HG02943 (cell line): ENCODE measurements at regions not wholly inside any gene's neighbourhood (a gene's known extent, or its start where the extent isn't known, plus 50 kb on each side); places are given as distances from the start of the nearest gene placed in this dataset.

Experiments
- ATAC-seq: cut with Tn5 transposase; IDR thresholded peaks from one replicate; pipeline ENCODE4 v1.9.1; 2021; ENCODE audit warnings: mild to moderate bottlenecking, low read depth, moderate library complexity; ENCODE audit not compliant: unreplicated experiment

- ATAC-seq: no peak
Measured at GRCh38 chr16:59252317-59252716, 518.2 kb upstream of the GOT2 start.

DNA sequence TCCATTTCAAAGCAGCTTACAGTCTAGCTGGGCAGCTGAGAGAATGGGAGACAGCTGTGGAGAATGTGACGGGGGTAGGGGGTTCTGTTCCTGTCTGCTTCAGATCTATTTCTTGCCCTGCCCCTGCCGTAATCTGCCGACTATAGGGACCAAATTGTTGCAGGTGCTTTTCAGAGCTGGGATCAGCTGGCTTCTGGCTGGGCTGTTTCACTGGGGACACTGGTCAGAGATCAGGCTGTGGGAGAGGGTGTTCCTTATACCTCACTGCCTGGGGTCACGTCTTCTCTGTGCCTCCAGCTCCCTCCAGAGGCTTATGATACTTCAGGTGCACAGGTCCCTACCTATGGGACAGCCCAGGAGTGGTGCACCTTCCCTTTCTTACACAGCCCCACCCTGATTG lies 514.9 kb upstream of the GOT2 start:
- no peak for ATAC-seq

GRCh38 chr16:59242556-59242955 lies 508.4 kb upstream of the GOT2 start:
- ATAC-seq: no peak

GRCh38 chr16:59238246-59238645 lies 504.1 kb upstream of the GOT2 start:
- ATAC-seq: no peak

DNA sequence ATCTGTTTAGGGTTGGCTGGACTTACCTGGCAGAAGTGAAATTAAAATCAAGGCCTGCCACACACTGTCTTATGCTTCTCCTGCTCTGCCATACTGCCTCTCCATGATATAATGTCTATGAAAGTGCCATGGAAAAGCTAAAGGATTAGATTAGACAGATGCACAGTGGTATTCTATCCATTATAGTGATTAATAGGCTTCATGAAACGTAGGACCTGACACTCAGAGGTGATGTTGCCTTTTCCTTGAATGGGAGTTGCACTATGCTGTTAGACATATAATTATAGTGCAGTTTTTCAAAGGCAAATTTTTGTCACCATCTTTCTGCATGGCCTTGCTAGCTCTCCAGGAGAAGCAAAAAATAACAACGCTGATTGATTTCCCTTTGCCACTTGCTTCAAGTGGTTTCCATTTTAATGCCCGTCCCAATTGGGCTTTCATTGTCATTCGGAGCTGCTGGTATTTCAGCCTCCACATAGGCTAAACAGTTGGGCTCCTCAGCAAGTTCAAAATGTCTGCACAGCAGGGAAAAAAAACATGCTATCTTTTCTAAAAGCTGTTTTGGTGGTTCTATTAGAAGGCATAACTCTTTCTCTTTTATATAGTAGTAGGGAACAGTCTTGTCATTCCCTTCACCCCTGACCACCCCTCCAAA lies 502.8 kb upstream of the GOT2 start:
- ATAC-seq: no peak

DNA sequence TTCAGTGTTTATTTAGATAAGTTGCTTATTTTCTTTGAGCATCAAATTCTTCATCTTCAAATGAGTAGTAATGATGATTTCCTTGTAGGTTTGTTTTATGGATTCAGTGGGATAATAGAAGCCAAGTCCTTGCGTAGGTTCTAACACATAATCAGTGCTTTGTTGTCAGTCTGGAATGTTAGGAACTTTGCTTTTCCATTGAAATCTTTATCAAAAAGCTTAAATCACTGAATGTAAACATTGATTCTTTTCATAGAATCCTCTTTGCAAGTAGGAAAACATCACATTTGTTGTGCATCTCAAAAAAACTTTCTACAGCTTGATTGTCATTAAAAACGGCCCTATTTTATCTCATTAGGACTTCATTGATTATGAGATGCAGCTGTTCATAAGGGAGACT lies 490.3 kb upstream of the GOT2 start:
- no peak for ATAC-seq

DNA sequence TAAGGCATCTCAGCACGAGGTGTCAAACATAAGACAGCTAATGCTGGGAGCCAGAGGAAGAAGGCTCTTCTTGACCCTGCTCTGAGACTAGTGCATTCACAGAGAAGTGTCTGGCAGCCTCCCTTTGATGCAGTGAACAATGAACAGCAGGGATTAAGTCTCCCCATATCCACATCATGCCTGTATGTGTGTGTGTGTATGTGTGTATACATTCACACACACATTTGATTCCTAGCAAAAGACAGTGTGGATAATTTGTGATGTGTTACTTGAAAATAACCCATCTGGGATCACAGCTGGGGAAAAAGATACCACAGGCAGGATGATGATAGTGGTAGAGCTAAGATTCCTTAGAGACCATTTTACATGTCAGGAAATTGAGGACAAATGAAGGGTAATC lies 485.9 kb upstream of the GOT2 start:
- ATAC-seq: no peak

DNA sequence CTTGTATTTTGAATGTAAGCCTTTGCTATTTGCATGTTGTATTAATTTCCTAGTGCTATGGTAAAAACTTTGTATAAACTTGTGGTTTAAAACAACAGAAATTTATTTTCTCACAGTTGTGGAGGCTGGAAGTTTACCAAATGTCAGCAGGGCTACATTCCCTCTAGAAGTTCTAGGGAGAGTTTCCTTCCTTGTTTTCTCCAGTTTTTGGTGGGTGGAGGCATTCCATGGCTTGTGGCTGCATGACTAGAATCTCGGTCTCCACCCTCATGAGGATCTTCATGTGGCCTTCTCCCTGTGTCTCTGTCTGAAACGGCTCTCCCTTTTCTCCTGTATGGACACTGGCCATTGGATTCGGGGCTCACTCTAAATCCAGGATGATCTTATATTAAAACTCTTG lies 482.2 kb upstream of the GOT2 start:
- ATAC-seq: no peak

- no peak for ATAC-seq
Measured at GRCh38 chr16:59214455-59214854, 480.3 kb upstream of the GOT2 start.

- ATAC-seq: no peak
Measured at GRCh38 chr16:59213952-59214351, 479.8 kb upstream of the GOT2 start.

GRCh38 chr16:59212492-59213024 lies 478.4 kb upstream of the GOT2 start:
- ATAC-seq: no peak

DNA sequence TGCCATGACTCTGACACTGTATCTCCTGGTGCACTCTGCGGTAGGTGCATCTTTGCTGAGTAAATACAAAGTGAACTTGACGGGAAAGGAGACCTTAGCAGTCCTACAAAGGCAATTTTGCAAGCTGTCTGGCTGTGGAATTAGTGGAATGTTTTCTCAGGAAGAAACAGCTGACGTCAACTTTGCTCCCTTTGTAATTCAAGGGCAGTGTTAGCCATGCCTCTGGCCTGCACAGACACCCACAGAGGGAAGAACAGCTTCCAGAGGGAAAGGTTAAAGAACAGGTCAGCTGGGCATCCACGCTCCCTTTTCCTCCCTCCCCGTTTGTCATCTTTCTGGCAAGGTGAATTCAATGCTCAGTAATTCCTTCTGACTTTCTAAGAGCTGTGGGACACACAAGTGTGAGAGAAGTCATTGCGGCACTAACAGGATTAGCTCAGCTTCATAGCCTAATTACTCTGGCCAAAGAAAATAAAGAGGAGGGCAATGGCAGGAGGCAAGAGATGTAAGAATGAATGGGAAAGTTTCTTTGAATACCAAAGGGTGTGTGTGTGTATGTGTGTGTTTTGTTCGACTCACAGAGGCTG lies 476.9 kb upstream of the GOT2 start:
- ATAC-seq: no peak

GRCh38 chr16:59205403-59205802 lies 471.3 kb upstream of the GOT2 start:
- no peak for ATAC-seq

GRCh38 chr16:59204589-59204988 lies 470.5 kb upstream of the GOT2 start:
- ATAC-seq: no peak

DNA sequence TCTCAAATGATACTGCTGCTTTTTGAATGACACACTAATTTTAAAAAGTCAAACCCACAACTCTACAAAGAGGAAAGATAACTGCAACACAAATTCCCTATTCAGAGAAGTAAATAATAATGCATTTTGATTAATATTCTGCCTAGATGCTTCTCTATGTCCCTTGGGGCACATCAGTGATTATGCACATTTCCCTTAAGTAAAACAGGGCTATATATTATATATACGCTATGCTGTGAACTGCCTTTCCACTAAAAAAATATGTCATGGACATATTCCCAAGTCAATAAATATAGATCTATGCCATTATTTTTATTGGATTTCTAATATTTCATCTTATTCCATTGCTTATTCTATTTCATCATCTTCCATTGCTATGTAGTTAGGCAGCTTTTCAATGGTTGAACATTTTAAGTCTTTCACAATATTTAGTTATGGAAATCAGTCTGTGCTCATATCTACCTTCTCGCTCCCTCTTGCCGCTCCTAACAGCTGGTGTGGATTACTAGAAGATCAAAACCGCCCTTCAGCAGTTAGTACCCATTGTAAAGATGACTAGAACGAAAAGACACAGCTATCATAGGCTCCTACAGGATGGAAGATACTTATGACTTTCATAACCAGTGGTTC lies 468.2 kb upstream of the GOT2 start:
- no peak for ATAC-seq

DNA sequence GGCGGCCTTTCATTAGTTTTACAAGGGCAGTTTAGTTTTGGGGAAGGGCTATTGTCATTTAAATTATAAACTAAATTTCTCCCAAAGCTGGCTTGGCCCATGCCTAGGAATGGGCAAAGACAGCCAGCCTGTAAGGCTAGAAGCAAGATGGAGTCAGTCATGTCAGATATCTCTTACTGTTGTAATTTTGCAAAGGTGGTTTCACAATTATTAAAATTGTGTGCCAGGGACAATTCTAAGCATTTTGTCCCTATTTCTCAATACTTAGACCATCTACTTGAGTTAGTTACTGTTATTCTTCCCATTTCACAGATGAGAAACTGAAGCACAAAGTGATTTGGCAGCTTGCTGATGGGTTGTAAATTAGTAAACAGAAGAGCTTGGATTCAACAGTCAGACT lies 467.7 kb upstream of the GOT2 start:
- ATAC-seq: no peak

- no peak for ATAC-seq
Measured at GRCh38 chr16:59201160-59201559, 467.0 kb upstream of the GOT2 start.

- no peak for ATAC-seq
Measured at GRCh38 chr16:59198487-59198886, 464.4 kb upstream of the GOT2 start.

- no peak for ATAC-seq
Measured at GRCh38 chr16:59195242-59195641, 461.1 kb upstream of the GOT2 start.

- no peak for ATAC-seq
Measured at GRCh38 chr16:59193637-59194036, 459.5 kb upstream of the GOT2 start.

GRCh38 chr16:59192551-59193199 lies 458.6 kb upstream of the GOT2 start:
- ATAC-seq: no peak
